Left hindlimb (tissue), 1 donor: ENCODE measurements at regions not wholly inside any gene's neighbourhood (a gene's known extent, or its start where the extent isn't known, plus 50 kb on each side); places are given as distances from the start of the nearest gene placed in this dataset.

Experiments
- DNase-seq: peaks from one replicate; pipeline ENCODE4 v3.0.0-alpha.2; 2018

GRCh38 chrX:120819126-120819525, 56.5 kb downstream of the CT47B1 start:
- no peak for DNase-seq

GRCh38 chrX:120813982-120814381, 61.7 kb downstream of the CT47B1 start:
- no peak for DNase-seq

GRCh38 chrX:120801426-120801825, 74.2 kb downstream of the CT47B1 start:
- no peak for DNase-seq

- DNase-seq, result peak; percentile 23
These were observed 78.3 kb downstream of the CT47B1 start for GRCh38 chrX:120797188-120797851.

- no peak for DNase-seq
These were observed 80.4 kb downstream of the CT47B1 start for GRCh38 chrX:120795301-120795700.

GRCh38 chrX:120794525-120794975, 81.1 kb downstream of the CT47B1 start:
- no peak for DNase-seq

GRCh38 chrX:120793098-120793497, 82.6 kb downstream of the CT47B1 start:
- no peak for DNase-seq

GRCh38 chrX:120791013-120791643, 84.5 kb downstream of the CT47B1 start:
- DNase-seq, result peak; percentile 26

- no peak for DNase-seq
These were observed 85.1 kb downstream of the CT47B1 start for GRCh38 chrX:120790552-120790951.

- DNase-seq, result peak; percentile 29
These were observed 85.5 kb downstream of the CT47B1 start for GRCh38 chrX:120790118-120790517.

GRCh38 chrX:120781403-120781802, 94.3 kb downstream of the CT47B1 start:
- DNase-seq, result no peak

- DNase-seq, result no peak
These were observed 99.7 kb downstream of the CT47B1 start for GRCh38 chrX:120775959-120776358.

- DNase-seq, result no peak
These were observed 101.1 kb downstream of the CT47B1 start for GRCh38 chrX:120774606-120775005.

- DNase-seq, result no peak
These were observed 101.9 kb downstream of the CT47B1 start for GRCh38 chrX:120773801-120774200.

- DNase-seq, result no peak
These were observed 105.9 kb downstream of the CT47B1 start for GRCh38 chrX:120769576-120770341.

GRCh38 chrX:120768681-120769080, 107.0 kb downstream of the CT47B1 start:
- no peak for DNase-seq

GRCh38 chrX:120768254-120768653, 107.4 kb downstream of the CT47B1 start:
- no peak for DNase-seq

- no peak for DNase-seq
These were observed 112.4 kb downstream of the CT47B1 start for GRCh38 chrX:120763269-120763668.

GRCh38 chrX:120761810-120762209, 113.9 kb downstream of the CT47B1 start:
- DNase-seq, result peak; percentile 37

GRCh38 chrX:120759685-120760084, 116.0 kb downstream of the CT47B1 start:
- no peak for DNase-seq

GRCh38 chrX:120755066-120755846, 120.4 kb downstream of the CT47B1 start:
- no peak for DNase-seq

- DNase-seq, result no peak
These were observed 122.0 kb downstream of the CT47B1 start for GRCh38 chrX:120753413-120754251.
